ENCODE measurements at regions not wholly inside any gene's neighbourhood (a gene's known extent, or its start where the extent isn't known, plus 50 kb on each side); places are given as distances from the start of the nearest gene placed in this dataset.

DNA sequence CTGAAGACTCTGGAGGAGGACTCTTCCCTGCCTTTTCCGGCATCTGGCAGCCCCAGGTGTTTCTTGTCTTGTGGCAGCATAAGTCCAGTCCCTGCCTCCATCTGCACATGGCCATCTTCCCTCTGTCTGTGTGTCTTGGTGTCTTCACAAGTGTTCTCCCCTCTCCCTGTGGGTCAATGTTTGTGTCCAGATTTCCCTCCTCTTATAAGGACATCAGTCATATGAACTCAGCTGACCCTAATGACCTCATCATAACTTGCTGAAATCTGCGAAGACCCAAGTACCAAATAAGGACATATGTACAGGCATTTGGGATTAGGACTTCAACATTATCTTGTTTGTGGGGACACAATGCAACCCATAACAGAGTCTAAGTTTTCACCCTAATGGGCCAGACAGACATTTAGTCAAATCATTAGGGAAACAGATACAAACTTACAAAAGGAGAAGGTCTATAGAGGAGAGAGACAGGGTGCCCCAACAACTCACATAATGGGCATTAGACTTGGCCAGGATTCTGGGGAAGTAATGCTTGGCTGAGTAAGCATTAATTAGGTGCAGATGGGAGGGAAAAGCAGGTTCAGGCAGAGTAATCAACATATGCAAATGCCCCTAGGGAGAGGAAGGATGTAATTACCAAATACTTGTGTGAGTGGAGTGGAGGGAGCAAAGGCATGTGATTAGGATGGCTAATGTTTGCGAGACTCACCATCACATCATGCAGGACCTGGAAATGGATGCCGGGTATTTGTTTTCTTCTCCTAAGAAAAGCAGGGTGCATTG, 372.8 kb upstream of the TBL1XR1 start:
- no peak overlapping the region for H3K4me3 ChIP-seq (ENCODE audit: low read depth, low read length)
- DNase-seq (ENCODE audit: low read depth) = no peak
- TF ChIP-seq, protein P1, sequence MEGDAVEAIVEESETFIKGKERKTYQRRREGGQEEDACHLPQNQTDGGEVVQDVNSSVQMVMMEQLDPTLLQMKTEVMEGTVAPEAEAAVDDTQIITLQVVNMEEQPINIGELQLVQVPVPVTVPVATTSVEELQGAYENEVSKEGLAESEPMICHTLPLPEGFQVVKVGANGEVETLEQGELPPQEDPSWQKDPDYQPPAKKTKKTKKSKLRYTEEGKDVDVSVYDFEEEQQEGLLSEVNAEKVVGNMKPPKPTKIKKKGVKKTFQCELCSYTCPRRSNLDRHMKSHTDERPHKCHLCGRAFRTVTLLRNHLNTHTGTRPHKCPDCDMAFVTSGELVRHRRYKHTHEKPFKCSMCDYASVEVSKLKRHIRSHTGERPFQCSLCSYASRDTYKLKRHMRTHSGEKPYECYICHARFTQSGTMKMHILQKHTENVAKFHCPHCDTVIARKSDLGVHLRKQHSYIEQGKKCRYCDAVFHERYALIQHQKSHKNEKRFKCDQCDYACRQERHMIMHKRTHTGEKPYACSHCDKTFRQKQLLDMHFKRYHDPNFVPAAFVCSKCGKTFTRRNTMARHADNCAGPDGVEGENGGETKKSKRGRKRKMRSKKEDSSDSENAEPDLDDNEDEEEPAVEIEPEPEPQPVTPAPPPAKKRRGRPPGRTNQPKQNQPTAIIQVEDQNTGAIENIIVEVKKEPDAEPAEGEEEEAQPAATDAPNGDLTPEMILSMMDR (IDR thresholded peaks at IDR 0.05; ENCODE audit: insufficient read depth, low read depth, low read length) = no peak

DNA sequence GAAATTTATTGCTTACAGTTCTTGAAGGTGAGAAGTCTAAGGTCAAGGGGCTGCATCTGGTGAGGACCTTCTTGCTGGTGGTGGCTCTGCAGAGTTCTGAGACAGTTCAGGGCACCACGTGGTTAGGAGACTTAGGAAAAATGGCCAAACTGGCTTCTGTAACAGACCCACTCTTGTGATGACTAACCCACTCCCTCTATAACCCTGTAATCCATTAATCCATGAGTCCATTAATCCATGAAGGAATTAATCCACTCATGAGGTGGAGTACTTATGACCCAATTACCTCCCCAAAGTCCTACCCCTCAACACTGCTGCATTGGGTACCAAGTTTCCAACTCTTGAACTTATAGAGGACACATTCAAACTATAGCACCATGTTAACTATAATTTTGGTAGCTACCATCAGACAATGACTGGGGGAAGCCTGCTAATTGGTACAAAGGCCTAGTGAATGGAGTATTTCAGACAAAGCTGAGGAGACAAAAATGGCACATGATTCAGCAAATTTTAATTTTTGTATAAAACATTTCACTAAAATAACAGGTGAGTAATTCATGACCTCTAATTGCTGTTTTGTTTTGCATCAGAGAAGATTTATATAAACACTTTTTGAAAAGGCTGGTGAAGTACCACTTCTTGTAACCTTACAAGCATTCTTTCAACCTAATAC, 374.1 kb upstream of the TBL1XR1 start:
- no peak overlapping the region for H3K4me3 ChIP-seq (ENCODE audit: low read depth, low read length)
- no peak for DNase-seq (ENCODE audit: low read depth)
- TF ChIP-seq, protein P1 (IDR thresholded peaks at IDR 0.05; ENCODE audit: insufficient read depth, low read depth, low read length) = no peak

DNA sequence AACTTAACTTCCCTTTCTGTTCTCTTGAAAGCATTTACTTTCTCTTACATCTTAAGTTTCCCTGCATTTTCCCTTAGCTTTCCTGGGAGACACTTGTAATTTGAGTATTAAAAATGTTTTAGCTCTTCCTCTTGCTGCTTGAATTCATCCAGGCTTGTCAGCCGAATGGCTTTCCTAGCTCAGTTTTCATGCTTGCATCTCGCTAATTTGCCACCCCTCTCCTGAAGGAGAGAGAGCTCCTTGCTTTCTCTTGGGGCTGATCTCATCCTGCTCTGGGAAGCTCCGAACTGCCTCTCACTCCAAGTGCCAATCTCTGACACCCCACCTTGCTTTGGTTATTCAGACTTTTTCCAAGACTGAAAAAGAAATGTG, 374.6 kb upstream of the TBL1XR1 start:
- H3K4me3 ChIP-seq (ENCODE audit: low read depth, low read length) = no peak overlapping the region
- TF ChIP-seq, protein P1 (IDR thresholded peaks at IDR 0.05; ENCODE audit: insufficient read depth, low read depth, low read length) = no peak
- no peak for DNase-seq (ENCODE audit: low read depth)

DNA sequence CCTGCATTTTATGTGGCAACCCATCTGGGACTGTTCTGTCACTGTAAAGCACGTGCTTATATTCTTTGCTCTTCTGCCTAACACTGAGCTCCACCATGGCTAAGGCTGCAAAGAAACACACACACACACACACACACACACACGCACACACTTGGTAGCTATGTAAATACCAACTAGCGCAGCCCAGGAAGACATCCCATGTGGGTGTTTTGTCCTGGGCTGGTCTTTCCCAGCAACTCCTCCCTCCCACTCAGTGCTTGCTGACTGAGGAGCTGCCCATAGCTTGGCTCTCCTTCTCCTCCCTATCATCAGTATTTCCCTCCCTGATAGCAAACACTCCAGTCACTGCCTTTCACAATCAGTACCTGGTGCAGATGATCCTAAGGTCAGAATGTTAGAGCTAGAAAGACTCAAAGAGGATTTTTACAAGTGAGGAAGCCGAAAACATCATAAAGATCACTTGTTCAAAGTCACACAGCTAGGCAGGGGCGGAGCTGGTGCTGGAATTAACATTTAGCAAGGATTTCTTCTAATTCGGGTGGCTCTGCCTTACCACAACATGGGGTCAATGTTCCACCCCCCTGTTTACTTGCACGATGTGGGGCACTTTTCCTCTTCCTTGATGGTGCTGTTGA, 377.1 kb upstream of the TBL1XR1 start:
- TF ChIP-seq, protein P1 (IDR thresholded peaks at IDR 0.05; ENCODE audit: insufficient read depth, low read depth, low read length) = no peak
- H3K4me3 ChIP-seq (ENCODE audit: low read depth, low read length) = no peak overlapping the region
- peak; percentile 71 for DNase-seq (ENCODE audit: low read depth)

DNA sequence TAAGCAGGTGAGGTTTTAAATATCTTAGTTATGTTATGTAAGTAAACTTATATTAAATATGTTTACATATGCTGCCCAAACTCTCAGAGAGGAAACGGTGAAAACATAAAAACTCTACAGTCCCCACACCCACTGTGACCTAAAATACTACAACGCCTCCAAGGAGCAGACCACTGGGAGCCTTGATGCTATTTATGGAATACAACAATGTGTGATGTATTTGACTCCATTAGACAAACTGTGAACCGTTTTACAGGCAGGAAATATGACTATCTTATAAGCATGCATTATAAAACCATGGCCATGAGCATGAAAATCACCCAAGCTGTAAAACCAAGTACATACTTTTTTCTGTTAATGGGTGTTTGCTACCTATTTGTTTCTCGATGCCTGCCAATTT, 379.5 kb upstream of the TBL1XR1 start:
- TF ChIP-seq, protein P1 (IDR thresholded peaks at IDR 0.05; ENCODE audit: insufficient read depth, low read depth, low read length) = no peak
- no peak overlapping the region for H3K4me3 ChIP-seq (ENCODE audit: low read depth, low read length)
- DNase-seq (ENCODE audit: low read depth) = no peak

DNA sequence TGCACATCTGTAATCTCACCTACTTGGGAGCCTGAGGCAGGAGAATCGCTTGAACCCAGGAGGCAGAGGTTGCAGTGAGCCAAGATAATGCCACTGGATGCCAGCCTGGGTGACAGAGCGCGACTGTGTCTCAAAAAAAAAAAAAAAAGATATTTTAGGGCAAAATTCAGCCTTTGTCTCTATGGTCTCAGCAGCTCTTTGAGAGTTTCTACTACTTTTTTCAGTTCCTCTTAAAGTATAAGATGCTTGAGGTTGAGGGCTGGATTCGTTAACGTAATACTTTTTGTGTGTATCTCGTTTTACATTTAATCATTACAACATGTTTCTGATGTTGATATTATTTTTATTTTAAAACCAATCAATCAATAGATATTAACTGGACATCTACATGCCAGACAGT, 381.2 kb upstream of the TBL1XR1 start:
- TF ChIP-seq, protein P1 (IDR thresholded peaks at IDR 0.05; ENCODE audit: insufficient read depth, low read depth, low read length) = no peak
- no peak for DNase-seq (ENCODE audit: low read depth)
- no peak overlapping the region for H3K4me3 ChIP-seq (ENCODE audit: low read depth, low read length)
